Right renal cortex interstitium (tissue), 3 donors: ENCODE measurements at regions not wholly inside any gene's neighbourhood (a gene's known extent, or its start where the extent isn't known, plus 50 kb on each side); places are given as distances from the start of the nearest gene placed in this dataset.
A peak's percentile ranks its signal among the peaks of the same experiment; 100 is the strongest.
"Not testable (repeated sequence)": the region's sequence is repeated elsewhere in the genome, so short reads cannot be mapped to it uniquely, and the experiment has no call there.

Experiments used
- DNase-seq, 3 donors: peaks; one replicate each; pipeline ENCODE4 v3.0.0-alpha.2; 2013; ENCODE audit warnings: low read depth in 3 of 3, low spot score in 2 of 3

- not testable (repeated sequence) for DNase-seq
Measured at GRCh38 chr4:49117951-49118350, 131.9 kb downstream of the CWH43 start.

GRCh38 chr4:49118379-49119212 is 132.5 kb downstream of the CWH43 start:
- DNase-seq, result not testable (repeated sequence)

GRCh38 chr4:49119345-49119744 is 133.3 kb downstream of the CWH43 start:
- not testable (repeated sequence) for DNase-seq

- not testable (repeated sequence) for DNase-seq
Measured at GRCh38 chr4:49120042-49120779, 134.1 kb downstream of the CWH43 start.

- DNase-seq, result not testable (repeated sequence)
Measured at GRCh38 chr4:49120804-49121203, 134.7 kb downstream of the CWH43 start.

GRCh38 chr4:49126443-49126842 is 140.4 kb downstream of the CWH43 start:
- not testable (repeated sequence) for DNase-seq

- DNase-seq, result not testable (repeated sequence)
Measured at GRCh38 chr4:49126858-49127257, 140.8 kb downstream of the CWH43 start.

- not testable (repeated sequence) for DNase-seq
Measured at GRCh38 chr4:49129385-49129784, 143.3 kb downstream of the CWH43 start.

- DNase-seq, result not testable (repeated sequence)
Measured at GRCh38 chr4:49129870-49130269, 143.8 kb downstream of the CWH43 start.

- not testable (repeated sequence) for DNase-seq
Measured at GRCh38 chr4:49130724-49131123, 144.6 kb downstream of the CWH43 start.

- not testable (repeated sequence) for DNase-seq
Measured at GRCh38 chr4:49137043-49137442, 151.0 kb downstream of the CWH43 start.

GRCh38 chr4:49137961-49138360 is 151.9 kb downstream of the CWH43 start:
- not testable (repeated sequence) for DNase-seq

GRCh38 chr4:49138818-49139217 is 152.7 kb downstream of the CWH43 start:
- DNase-seq, result not testable (repeated sequence)

- not testable (repeated sequence) for DNase-seq
Measured at GRCh38 chr4:49139513-49139912, 153.4 kb downstream of the CWH43 start.

- not testable (repeated sequence) for DNase-seq
Measured at GRCh38 chr4:49140351-49140750, 154.3 kb downstream of the CWH43 start.

GRCh38 chr4:49141955-49142354 is 155.9 kb downstream of the CWH43 start:
- DNase-seq, result not testable (repeated sequence)

GRCh38 chr4:49147143-49147542 is 161.1 kb downstream of the CWH43 start:
- DNase-seq, result not testable (repeated sequence)

- DNase-seq, result not testable (repeated sequence)
Measured at GRCh38 chr4:49147596-49147995, 161.5 kb downstream of the CWH43 start.

GRCh38 chr4:49149006-49149975 is 163.2 kb downstream of the CWH43 start:
- DNase-seq, result peak; percentile 62 to 94 (median 79)

- DNase-seq, result not testable (repeated sequence)
Measured at GRCh38 chr4:49150351-49151083, 164.4 kb downstream of the CWH43 start.
